HepG2 (cell line): ENCODE measurements at regions not wholly inside any gene's neighbourhood (a gene's known extent, or its start where the extent isn't known, plus 50 kb on each side); places are given as distances from the start of the nearest gene placed in this dataset.

Source experiments
- CBX1 ChIP-seq: IDR thresholded peaks from one replicate; pipeline ENCODE4 v1.6.1; 2016; ENCODE audit warnings: antibody characterized with exemption, low read depth
- HHEX ChIP-seq: IDR thresholded peaks from 2 replicates; pipeline ENCODE4 v1.6.1; 2016; ENCODE audit warnings: control low read depth
- HNF4G ChIP-seq, 2 experiments: sonication (generic) in 1 of 2; formaldehyde crosslinking in 1 of 2; IDR thresholded peaks; 2 replicates each; pipeline versions ENCODE4 v1.4.0 to v1.6.1; 2011 to 2020; ENCODE audit warnings: borderline replicate concordance in 2 of 2, low read depth in 2 of 2, mild to moderate bottlenecking in 2 of 2, low read length in 1 of 2, missing genetic modification reagents in 1 of 2, moderate library complexity in 1 of 2
- HOXA9 ChIP-seq: sonication (generic); formaldehyde crosslinking; IDR thresholded peaks from 2 replicates; pipeline ENCODE4 v1.8.1; 2022; ENCODE audit warnings: missing genetic modification reagents, mild to moderate bottlenecking, moderate library complexity, borderline replicate concordance
- IKZF1 ChIP-seq: fragments of 450-650 bp; IDR thresholded peaks from 2 replicates; pipeline ENCODE4 v1.7.1; 2016
- NR3C1 ChIP-seq: sonication (generic); formaldehyde crosslinking; IDR thresholded peaks from 2 replicates; pipeline ENCODE4 v1.4.0; 2020; ENCODE audit warnings: missing genetic modification reagents
- TOPORS ChIP-seq: sonication (generic); formaldehyde crosslinking; IDR thresholded peaks from 2 replicates; pipeline ENCODE4 v1.8.0; 2023; ENCODE audit warnings: mild to moderate bottlenecking, missing genetic modification reagents
- WIZ ChIP-seq: sonication (generic); formaldehyde crosslinking; IDR thresholded peaks from 2 replicates; pipeline ENCODE4 v1.5.1; 2020; ENCODE audit warnings: mild to moderate bottlenecking, missing genetic modification reagents
- XBP1 ChIP-seq: sonication (generic); formaldehyde crosslinking; IDR thresholded peaks from 2 replicates; pipeline ENCODE4 v1.5.0; 2020; ENCODE audit warnings: missing genetic modification reagents
- ZFP36 ChIP-seq: fragments of 150-350 bp; IDR thresholded peaks from 2 replicates; pipeline ENCODE4 v1.6.1; 2018; ENCODE audit warnings: borderline replicate concordance, low read length, low read depth; ENCODE audit not compliant: partially characterized antibody
- ZNF326 ChIP-seq: sonication (generic); formaldehyde crosslinking; IDR thresholded peaks from 2 replicates; pipeline ENCODE4 v1.4.0; 2020; ENCODE audit warnings: missing genetic modification reagents, borderline replicate concordance
- ZNF446 ChIP-seq: sonication (generic); formaldehyde crosslinking; IDR thresholded peaks from 2 replicates; pipeline ENCODE4 v1.5.0; 2020; ENCODE audit warnings: mild to moderate bottlenecking, missing genetic modification reagents
- ZNF550 ChIP-seq: sonication (generic); formaldehyde crosslinking; IDR thresholded peaks from 2 replicates; pipeline ENCODE4 v1.4.0; 2020; ENCODE audit warnings: mild to moderate bottlenecking, missing genetic modification reagents, borderline replicate concordance
- ZNF562 ChIP-seq: sonication (generic); formaldehyde crosslinking; IDR thresholded peaks from 2 replicates; pipeline ENCODE4 v1.8.0; 2022; ENCODE audit warnings: missing genetic modification reagents, borderline replicate concordance
- ZNF572 ChIP-seq: sonication (generic); formaldehyde crosslinking; IDR thresholded peaks from 2 replicates; pipeline ENCODE4 v1.5.1; 2020; ENCODE audit warnings: mild to moderate bottlenecking, missing genetic modification reagents
- ZNF749 ChIP-seq: sonication (generic); formaldehyde crosslinking; IDR thresholded peaks from 2 replicates; pipeline ENCODE4 v1.8.0; 2022; ENCODE audit warnings: mild to moderate bottlenecking, missing genetic modification reagents, moderate library complexity, borderline replicate concordance
- TF ChIP-seq, protein P1 (sequence below): sonication (generic); formaldehyde crosslinking; IDR thresholded peaks from 2 replicates; pipeline ENCODE4 v1.5.1; 2020; ENCODE audit warnings: mild to moderate bottlenecking, missing genetic modification reagents, borderline replicate concordance
- TF ChIP-seq, protein P2 (sequence below): sonication (generic); formaldehyde crosslinking; IDR thresholded peaks from 2 replicates; pipeline ENCODE4 v1.9.0; 2021; ENCODE audit warnings: missing genetic modification reagents, mild to moderate bottlenecking, borderline replicate concordance
- TF ChIP-seq, protein P3 (sequence below): sonication (generic); formaldehyde crosslinking; IDR thresholded peaks from 2 replicates; pipeline ENCODE4 v1.4.0; 2020; ENCODE audit warnings: missing genetic modification reagents
- TF ChIP-seq, protein P4 (sequence below): sonication (generic); formaldehyde crosslinking; IDR thresholded peaks from 2 replicates; pipeline ENCODE4 v1.5.0; 2020; ENCODE audit warnings: mild to moderate bottlenecking, missing genetic modification reagents

DNA sequence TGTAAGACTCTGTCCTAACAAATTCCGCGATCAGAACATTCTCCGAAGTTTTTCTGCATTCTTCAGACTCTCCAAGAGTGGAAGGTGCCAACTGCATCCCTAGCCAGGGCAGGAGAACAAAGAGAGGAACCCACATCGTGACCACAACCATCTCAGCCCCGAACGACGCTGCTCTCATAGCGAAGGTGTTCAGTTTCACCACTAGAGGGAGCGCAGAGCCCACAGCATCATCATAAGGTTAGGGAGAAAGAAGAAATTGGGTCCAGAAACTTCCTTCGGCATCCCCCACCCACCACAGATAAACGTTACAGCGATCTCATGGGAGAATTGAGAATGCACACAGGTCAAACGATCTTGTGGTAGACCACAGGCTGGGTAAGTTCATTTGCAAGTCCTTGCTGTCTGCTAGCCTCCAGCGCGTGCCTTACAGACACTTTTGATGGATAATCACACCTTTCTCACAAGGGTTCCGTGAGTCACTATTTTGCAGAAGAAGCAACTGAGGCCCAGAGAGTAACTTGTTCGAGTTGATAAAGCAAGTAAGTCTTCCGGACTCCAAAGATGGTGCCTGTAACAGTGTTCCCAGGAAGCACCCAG, 53.7 kb upstream of the ARL4C start (continued):
- TF ChIP-seq ZNF550 (CRISPR knock-in tag) = no peak
- 0 out of 2 replicates have a peak, but pooled peaks have one; percentile 57 for TF ChIP-seq ZNF572 (CRISPR knock-in tag)
- no peak for TF ChIP-seq ZFP36
- TF ChIP-seq, protein P1, sequence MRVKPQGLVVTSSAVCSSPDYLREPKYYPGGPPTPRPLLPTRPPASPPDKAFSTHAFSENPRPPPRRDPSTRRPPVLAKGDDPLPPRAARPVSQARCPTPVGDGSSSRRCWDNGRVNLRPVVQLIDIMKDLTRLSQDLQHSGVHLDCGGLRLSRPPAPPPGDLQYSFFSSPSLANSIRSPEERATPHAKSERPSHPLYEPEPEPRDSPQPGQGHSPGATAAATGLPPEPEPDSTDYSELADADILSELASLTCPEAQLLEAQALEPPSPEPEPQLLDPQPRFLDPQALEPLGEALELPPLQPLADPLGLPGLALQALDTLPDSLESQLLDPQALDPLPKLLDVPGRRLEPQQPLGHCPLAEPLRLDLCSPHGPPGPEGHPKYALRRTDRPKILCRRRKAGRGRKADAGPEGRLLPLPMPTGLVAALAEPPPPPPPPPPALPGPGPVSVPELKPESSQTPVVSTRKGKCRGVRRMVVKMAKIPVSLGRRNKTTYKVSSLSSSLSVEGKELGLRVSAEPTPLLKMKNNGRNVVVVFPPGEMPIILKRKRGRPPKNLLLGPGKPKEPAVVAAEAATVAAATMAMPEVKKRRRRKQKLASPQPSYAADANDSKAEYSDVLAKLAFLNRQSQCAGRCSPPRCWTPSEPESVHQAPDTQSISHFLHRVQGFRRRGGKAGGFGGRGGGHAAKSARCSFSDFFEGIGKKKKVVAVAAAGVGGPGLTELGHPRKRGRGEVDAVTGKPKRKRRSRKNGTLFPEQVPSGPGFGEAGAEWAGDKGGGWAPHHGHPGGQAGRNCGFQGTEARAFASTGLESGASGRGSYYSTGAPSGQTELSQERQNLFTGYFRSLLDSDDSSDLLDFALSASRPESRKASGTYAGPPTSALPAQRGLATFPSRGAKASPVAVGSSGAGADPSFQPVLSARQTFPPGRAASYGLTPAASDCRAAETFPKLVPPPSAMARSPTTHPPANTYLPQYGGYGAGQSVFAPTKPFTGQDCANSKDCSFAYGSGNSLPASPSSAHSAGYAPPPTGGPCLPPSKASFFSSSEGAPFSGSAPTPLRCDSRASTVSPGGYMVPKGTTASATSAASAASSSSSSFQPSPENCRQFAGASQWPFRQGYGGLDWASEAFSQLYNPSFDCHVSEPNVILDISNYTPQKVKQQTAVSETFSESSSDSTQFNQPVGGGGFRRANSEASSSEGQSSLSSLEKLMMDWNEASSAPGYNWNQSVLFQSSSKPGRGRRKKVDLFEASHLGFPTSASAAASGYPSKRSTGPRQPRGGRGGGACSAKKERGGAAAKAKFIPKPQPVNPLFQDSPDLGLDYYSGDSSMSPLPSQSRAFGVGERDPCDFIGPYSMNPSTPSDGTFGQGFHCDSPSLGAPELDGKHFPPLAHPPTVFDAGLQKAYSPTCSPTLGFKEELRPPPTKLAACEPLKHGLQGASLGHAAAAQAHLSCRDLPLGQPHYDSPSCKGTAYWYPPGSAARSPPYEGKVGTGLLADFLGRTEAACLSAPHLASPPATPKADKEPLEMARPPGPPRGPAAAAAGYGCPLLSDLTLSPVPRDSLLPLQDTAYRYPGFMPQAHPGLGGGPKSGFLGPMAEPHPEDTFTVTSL = no peak
- TF ChIP-seq ZNF562 (CRISPR knock-in tag) = no peak
- TF ChIP-seq IKZF1 = no peak
- no peak for TF ChIP-seq NR3C1
- TF ChIP-seq ZNF326 (CRISPR knock-in tag) = no peak
- TF ChIP-seq WIZ (CRISPR knock-in tag) = no peak
- no peak for TF ChIP-seq HHEX (CRISPR knock-in tag)
- no peak for TF ChIP-seq XBP1 (CRISPR knock-in tag)
- TF ChIP-seq, protein P2, sequence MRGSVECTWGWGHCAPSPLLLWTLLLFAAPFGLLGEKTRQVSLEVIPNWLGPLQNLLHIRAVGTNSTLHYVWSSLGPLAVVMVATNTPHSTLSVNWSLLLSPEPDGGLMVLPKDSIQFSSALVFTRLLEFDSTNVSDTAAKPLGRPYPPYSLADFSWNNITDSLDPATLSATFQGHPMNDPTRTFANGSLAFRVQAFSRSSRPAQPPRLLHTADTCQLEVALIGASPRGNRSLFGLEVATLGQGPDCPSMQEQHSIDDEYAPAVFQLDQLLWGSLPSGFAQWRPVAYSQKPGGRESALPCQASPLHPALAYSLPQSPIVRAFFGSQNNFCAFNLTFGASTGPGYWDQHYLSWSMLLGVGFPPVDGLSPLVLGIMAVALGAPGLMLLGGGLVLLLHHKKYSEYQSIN (CRISPR knock-in tag) = no peak
- TF ChIP-seq ZNF749 (CRISPR knock-in tag) = no peak
- no peak for TF ChIP-seq HNF4G (IDR thresholded peaks at IDR 0.05; ENCODE audit: borderline replicate concordance, low read depth, low read length)
- no peak for TF ChIP-seq HNF4G (CRISPR knock-in tag; IDR thresholded peaks at IDR 0.05; ENCODE audit: borderline replicate concordance, low read depth)
- TF ChIP-seq, protein P3, sequence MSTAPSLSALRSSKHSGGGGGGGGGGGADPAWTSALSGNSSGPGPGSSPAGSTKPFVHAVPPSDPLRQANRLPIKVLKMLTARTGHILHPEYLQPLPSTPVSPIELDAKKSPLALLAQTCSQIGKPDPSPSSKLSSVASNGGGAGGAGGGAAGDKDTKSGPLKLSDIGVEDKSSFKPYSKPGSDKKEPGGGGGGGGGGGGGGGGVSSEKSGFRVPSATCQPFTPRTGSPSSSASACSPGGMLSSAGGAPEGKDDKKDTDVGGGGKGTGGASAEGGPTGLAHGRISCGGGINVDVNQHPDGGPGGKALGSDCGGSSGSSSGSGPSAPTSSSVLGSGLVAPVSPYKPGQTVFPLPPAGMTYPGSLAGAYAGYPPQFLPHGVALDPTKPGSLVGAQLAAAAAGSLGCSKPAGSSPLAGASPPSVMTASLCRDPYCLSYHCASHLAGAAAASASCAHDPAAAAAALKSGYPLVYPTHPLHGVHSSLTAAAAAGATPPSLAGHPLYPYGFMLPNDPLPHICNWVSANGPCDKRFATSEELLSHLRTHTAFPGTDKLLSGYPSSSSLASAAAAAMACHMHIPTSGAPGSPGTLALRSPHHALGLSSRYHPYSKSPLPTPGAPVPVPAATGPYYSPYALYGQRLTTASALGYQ (CRISPR knock-in tag) = no peak
- TF ChIP-seq HOXA9 (CRISPR knock-in tag) = no peak
- TF ChIP-seq CBX1 = no peak
- TF ChIP-seq, protein P4, sequence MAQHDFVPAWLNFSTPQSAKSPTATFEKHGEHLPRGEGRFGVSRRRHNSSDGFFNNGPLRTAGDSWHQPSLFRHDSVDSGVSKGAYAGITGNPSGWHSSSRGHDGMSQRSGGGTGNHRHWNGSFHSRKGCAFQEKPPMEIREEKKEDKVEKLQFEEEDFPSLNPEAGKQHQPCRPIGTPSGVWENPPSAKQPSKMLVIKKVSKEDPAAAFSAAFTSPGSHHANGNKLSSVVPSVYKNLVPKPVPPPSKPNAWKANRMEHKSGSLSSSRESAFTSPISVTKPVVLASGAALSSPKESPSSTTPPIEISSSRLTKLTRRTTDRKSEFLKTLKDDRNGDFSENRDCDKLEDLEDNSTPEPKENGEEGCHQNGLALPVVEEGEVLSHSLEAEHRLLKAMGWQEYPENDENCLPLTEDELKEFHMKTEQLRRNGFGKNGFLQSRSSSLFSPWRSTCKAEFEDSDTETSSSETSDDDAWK = no peak
- no peak for TF ChIP-seq TOPORS (CRISPR knock-in tag)
- no peak for TF ChIP-seq ZNF446 (CRISPR knock-in tag)
